Right ventricle myocardium superior (tissue), 1 donor: ENCODE measurements at regions not wholly inside any gene's neighbourhood (a gene's known extent, or its start where the extent isn't known, plus 50 kb on each side); places are given as distances from the start of the nearest gene placed in this dataset.

ENCODE experiments used
- ATAC-seq: fragments of 200-7000 bp; cut with Tn5 transposase; one replicate; pipeline ENCODE4 v1.9.1; 2020; ENCODE audit warnings: mild to moderate bottlenecking; ENCODE audit not compliant: poor library complexity
- DNase-seq: peaks from one replicate; pipeline ENCODE4 v3.0.0-alpha.2; 2020
- intact Hi-C: fragments of 100-400 bp; cut with DNase I; formaldehyde crosslinking; loops from one replicate; pipeline ENCODE4 v1.11.2; 2022
- donor health status: DM: no; HTN: yes; CAD: no; lungs with severe emphysema.

GRCh38 chr2:217206907-217207698, 347.2 kb upstream of the TNP1 start:
- intact Hi-C loops = no loop called here
- no peak for DNase-seq
- no peak for ATAC-seq

GRCh38 chr2:217206016-217206725, 346.3 kb upstream of the TNP1 start:
- no peak for ATAC-seq
- intact Hi-C loops = no loop called here
- DNase-seq = no peak

GRCh38 chr2:217204358-217204757, 344.5 kb upstream of the TNP1 start:
- ATAC-seq = no peak
- no peak for DNase-seq
- intact Hi-C loops = no loop called here

- no peak for ATAC-seq
Observed at GRCh38 chr2:217203086-217203485, 343.2 kb upstream of the TNP1 start.

GRCh38 chr2:217199255-217199630, 339.4 kb upstream of the TNP1 start:
- no peak for DNase-seq
- no peak for ATAC-seq
- intact Hi-C loops = no loop called here

More at GRCh38 chr2:217203086-217203485, 343.2 kb upstream of the TNP1 start:
- DNase-seq = no peak
- intact Hi-C loops = no loop called here

GRCh38 chr2:217195658-217196446, 336.0 kb upstream of the TNP1 start:
- intact Hi-C loops = no loop called here
- DNase-seq (no peak), ATAC-seq (peak; percentile 84)

- intact Hi-C loops = no loop called here
- DNase-seq (no peak), ATAC-seq (no peak)
Observed at GRCh38 chr2:217195016-217195415, 335.2 kb upstream of the TNP1 start.

- intact Hi-C loops = no loop called here
- ATAC-seq (no peak), DNase-seq (no peak)
Observed at GRCh38 chr2:217193431-217194340, 333.8 kb upstream of the TNP1 start.

GRCh38 chr2:217192366-217192765, 332.5 kb upstream of the TNP1 start:
- DNase-seq = no peak
- intact Hi-C loops = no loop called here
- no peak for ATAC-seq

GRCh38 chr2:217189747-217190146, 329.9 kb upstream of the TNP1 start:
- no peak for ATAC-seq
- no peak for DNase-seq
- intact Hi-C loops = loop anchor here (10.0 kb wide), 1 partner anchor 315 kb away; no protein-coding TSS in a partner anchor

GRCh38 chr2:217189131-217189530, 329.3 kb upstream of the TNP1 start:
- no peak for DNase-seq
- intact Hi-C loops = loop anchor here (10.0 kb wide), 1 partner anchor 316 kb away; no protein-coding TSS in a partner anchor
- no peak for ATAC-seq

GRCh38 chr2:217186668-217187159, 326.9 kb upstream of the TNP1 start:
- intact Hi-C loops = loop anchor here (10.0 kb wide), 1 partner anchor 318 kb away; no protein-coding TSS in a partner anchor
- DNase-seq (peak; percentile 44), ATAC-seq (peak; percentile 90)

GRCh38 chr2:217186152-217186551, 326.3 kb upstream of the TNP1 start:
- ATAC-seq = peak; percentile 68
- DNase-seq = peak; percentile 67
- intact Hi-C loops = loop anchor here (10.0 kb wide), 1 partner anchor 319 kb away; no protein-coding TSS in a partner anchor

GRCh38 chr2:217185265-217185995, 325.6 kb upstream of the TNP1 start:
- DNase-seq = no peak
- ATAC-seq = no peak
- intact Hi-C loops = loop anchor here (10.0 kb wide), 1 partner anchor 319 kb away; no protein-coding TSS in a partner anchor

GRCh38 chr2:217184242-217184641, 324.4 kb upstream of the TNP1 start:
- DNase-seq (no peak), ATAC-seq (no peak)
- intact Hi-C loops = loop anchor here (10.0 kb wide), 1 partner anchor 321 kb away; no protein-coding TSS in a partner anchor

GRCh38 chr2:217183471-217183870, 323.6 kb upstream of the TNP1 start:
- no peak for DNase-seq

GRCh38 chr2:217182926-217183325, 323.1 kb upstream of the TNP1 start:
- no peak for ATAC-seq
- DNase-seq = no peak
- intact Hi-C loops = loop anchor here (10.0 kb wide), 1 partner anchor 322 kb away; no protein-coding TSS in a partner anchor

More at GRCh38 chr2:217183471-217183870, 323.6 kb upstream of the TNP1 start:
- no peak for ATAC-seq
- intact Hi-C loops = loop anchor here (10.0 kb wide), 1 partner anchor 321 kb away; no protein-coding TSS in a partner anchor
